ENCODE measurements at regions not wholly inside any gene's neighbourhood (a gene's known extent, or its start where the extent isn't known, plus 50 kb on each side); places are given as distances from the start of the nearest gene placed in this dataset.

- DNase-seq (ENCODE audit: low read depth in 1 of 2, low spot score in 1 of 2) = no peak
- Histone ChIP-seq H3K4me3 (replicated peaks; ENCODE audit: insufficient read depth, low read length) (no peak overlapping the region), H3K27me3 (ENCODE audit: insufficient read depth, poor library complexity, severe bottlenecking) (peaks cover 1% of the 10 kb centered on the region), H3K27ac (replicated peaks) (no peak overlapping the region)
- TF ChIP-seq, protein P1, sequence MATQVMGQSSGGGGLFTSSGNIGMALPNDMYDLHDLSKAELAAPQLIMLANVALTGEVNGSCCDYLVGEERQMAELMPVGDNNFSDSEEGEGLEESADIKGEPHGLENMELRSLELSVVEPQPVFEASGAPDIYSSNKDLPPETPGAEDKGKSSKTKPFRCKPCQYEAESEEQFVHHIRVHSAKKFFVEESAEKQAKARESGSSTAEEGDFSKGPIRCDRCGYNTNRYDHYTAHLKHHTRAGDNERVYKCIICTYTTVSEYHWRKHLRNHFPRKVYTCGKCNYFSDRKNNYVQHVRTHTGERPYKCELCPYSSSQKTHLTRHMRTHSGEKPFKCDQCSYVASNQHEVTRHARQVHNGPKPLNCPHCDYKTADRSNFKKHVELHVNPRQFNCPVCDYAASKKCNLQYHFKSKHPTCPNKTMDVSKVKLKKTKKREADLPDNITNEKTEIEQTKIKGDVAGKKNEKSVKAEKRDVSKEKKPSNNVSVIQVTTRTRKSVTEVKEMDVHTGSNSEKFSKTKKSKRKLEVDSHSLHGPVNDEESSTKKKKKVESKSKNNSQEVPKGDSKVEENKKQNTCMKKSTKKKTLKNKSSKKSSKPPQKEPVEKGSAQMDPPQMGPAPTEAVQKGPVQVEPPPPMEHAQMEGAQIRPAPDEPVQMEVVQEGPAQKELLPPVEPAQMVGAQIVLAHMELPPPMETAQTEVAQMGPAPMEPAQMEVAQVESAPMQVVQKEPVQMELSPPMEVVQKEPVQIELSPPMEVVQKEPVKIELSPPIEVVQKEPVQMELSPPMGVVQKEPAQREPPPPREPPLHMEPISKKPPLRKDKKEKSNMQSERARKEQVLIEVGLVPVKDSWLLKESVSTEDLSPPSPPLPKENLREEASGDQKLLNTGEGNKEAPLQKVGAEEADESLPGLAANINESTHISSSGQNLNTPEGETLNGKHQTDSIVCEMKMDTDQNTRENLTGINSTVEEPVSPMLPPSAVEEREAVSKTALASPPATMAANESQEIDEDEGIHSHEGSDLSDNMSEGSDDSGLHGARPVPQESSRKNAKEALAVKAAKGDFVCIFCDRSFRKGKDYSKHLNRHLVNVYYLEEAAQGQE (IDR thresholded peaks at IDR 0.05; ENCODE audit: insufficient replicate concordance, low read depth) = no peak
- TF ChIP-seq POLR2AphosphoS5 (IDR thresholded peaks at IDR 0.05; ENCODE audit: low read depth) = no peak
- TF ChIP-seq, protein P2, sequence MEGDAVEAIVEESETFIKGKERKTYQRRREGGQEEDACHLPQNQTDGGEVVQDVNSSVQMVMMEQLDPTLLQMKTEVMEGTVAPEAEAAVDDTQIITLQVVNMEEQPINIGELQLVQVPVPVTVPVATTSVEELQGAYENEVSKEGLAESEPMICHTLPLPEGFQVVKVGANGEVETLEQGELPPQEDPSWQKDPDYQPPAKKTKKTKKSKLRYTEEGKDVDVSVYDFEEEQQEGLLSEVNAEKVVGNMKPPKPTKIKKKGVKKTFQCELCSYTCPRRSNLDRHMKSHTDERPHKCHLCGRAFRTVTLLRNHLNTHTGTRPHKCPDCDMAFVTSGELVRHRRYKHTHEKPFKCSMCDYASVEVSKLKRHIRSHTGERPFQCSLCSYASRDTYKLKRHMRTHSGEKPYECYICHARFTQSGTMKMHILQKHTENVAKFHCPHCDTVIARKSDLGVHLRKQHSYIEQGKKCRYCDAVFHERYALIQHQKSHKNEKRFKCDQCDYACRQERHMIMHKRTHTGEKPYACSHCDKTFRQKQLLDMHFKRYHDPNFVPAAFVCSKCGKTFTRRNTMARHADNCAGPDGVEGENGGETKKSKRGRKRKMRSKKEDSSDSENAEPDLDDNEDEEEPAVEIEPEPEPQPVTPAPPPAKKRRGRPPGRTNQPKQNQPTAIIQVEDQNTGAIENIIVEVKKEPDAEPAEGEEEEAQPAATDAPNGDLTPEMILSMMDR (IDR thresholded peaks at IDR 0.05; ENCODE audit: insufficient read depth, low read length) = no peak
- TF ChIP-seq SPI1 (IDR thresholded peaks at IDR 0.05; ENCODE audit: borderline replicate concordance, low read depth) = no peak
- TF ChIP-seq GABPA (IDR thresholded peaks at IDR 0.05; ENCODE audit: low read depth) = no peak
Measured at GRCh38 chr10:27445070-27445469, 59.0 kb upstream of the RAB18 start.

- H3K27ac ChIP-seq (replicated peaks) = no peak overlapping the region
- no peak for DNase-seq (ENCODE audit: low read depth in 1 of 2, low spot score in 1 of 2)
- TF ChIP-seq GABPA (IDR thresholded peaks at IDR 0.05; ENCODE audit: low read depth) = no peak
- TF ChIP-seq POLR2AphosphoS5 (IDR thresholded peaks at IDR 0.05; ENCODE audit: low read depth) = no peak
- TF ChIP-seq, protein P2 (IDR thresholded peaks at IDR 0.05; ENCODE audit: insufficient read depth, low read length) = no peak
- no peak for TF ChIP-seq SPI1 (IDR thresholded peaks at IDR 0.05; ENCODE audit: borderline replicate concordance, low read depth)
- TF ChIP-seq, protein P1 (IDR thresholded peaks at IDR 0.05; ENCODE audit: insufficient replicate concordance, low read depth) = no peak
- H3K27me3 ChIP-seq (ENCODE audit: insufficient read depth, poor library complexity, severe bottlenecking) = peaks cover 2% of the 10 kb centered on the region
- H3K4me3 ChIP-seq (replicated peaks; ENCODE audit: insufficient read depth, low read length) = no peak overlapping the region
Measured at GRCh38 chr10:27440478-27440877, 63.6 kb upstream of the RAB18 start.

- peaks cover 2% of the 10 kb centered on the region for H3K27me3 ChIP-seq (ENCODE audit: insufficient read depth, poor library complexity, severe bottlenecking)
- H3K4me3 ChIP-seq (replicated peaks; ENCODE audit: insufficient read depth, low read length) = no peak overlapping the region
- no peak for TF ChIP-seq GABPA (IDR thresholded peaks at IDR 0.05; ENCODE audit: low read depth)
- TF ChIP-seq POLR2AphosphoS5 (IDR thresholded peaks at IDR 0.05; ENCODE audit: low read depth) = no peak
- TF ChIP-seq, protein P2 (IDR thresholded peaks at IDR 0.05; ENCODE audit: insufficient read depth, low read length) = no peak
- TF ChIP-seq, protein P1 (IDR thresholded peaks at IDR 0.05; ENCODE audit: insufficient replicate concordance, low read depth) = no peak
- no peak for TF ChIP-seq SPI1 (IDR thresholded peaks at IDR 0.05; ENCODE audit: borderline replicate concordance, low read depth)
- DNase-seq (ENCODE audit: low read depth in 1 of 2, low spot score in 1 of 2) = no peak
- no peak overlapping the region for H3K27ac ChIP-seq (replicated peaks)
Measured at GRCh38 chr10:27440021-27440420, 64.1 kb upstream of the RAB18 start.
